ENCODE measurements at regions not wholly inside any gene's neighbourhood (a gene's known extent, or its start where the extent isn't known, plus 50 kb on each side); places are given as distances from the start of the nearest gene placed in this dataset.

DNA sequence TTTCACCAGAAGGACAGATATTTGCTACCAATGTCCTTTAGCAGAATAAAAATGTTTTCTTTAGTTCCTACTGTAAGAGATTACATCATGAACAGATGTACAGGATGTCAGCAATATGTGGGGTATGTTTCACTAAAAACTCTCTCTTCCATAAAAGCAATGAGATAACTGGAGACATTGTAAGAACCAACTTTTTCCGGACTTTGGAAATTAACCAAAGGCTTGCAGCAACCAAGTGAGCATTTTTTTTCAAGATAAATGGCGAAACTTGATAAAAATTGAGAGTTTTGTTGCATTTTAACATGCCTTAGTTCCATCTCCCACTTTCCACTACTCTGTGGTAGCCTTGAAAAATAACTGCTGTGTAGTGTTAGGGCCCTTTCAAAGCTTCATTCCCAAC, 429.8 kb upstream of the CDH2 start:
- no peaks in the 10 kb centered on the region for H3K9me3 ChIP-seq (ENCODE audit: insufficient read depth, low read depth, low read length)
- no peak overlapping the region for H2BK5ac ChIP-seq (ENCODE audit: low read depth, low read length, poor library complexity)

DNA sequence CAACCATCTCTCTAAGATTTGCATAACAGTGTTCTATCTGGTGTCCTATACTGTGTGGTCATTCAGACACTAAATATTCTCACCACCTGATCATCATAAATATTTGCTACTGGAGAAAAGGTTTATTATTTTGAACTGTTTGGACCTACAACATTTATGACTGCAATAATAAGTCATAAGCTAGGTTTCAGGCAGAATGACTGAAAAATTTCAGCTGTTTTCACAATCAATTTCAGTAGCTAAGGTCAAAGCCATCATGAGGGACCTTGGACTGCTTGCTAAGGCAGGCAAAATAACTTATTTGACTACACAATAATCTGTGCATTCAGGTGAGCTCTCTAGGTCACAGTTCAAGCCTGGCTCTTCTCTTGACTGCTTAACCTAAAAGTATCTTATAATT, 425.5 kb upstream of the CDH2 start:
- no peak for DNase-seq
- no peak overlapping the region for H2BK120ac ChIP-seq (ENCODE audit: insufficient read depth, low read length, poor library complexity)
- H2AFZ ChIP-seq (ENCODE audit: insufficient read depth, low read length, poor library complexity) = no peak overlapping the region
- no peaks in the 10 kb centered on the region for H3K79me1 ChIP-seq (ENCODE audit: low read length)
- no peak overlapping the region for H3K27ac ChIP-seq (ENCODE audit: low read depth, low read length)
- no peaks in the 10 kb centered on the region for H3K9me3 ChIP-seq (ENCODE audit: insufficient read depth, low read depth, low read length)
- H3K9ac ChIP-seq (ENCODE audit: low read length) = no peak overlapping the region
- no peak overlapping the region for H4K8ac ChIP-seq (ENCODE audit: low read depth, low read length)
- no peaks in the 10 kb centered on the region for H3K79me2 ChIP-seq (ENCODE audit: control insufficient read depth, insufficient read depth, low read length, poor library complexity)
- no peak overlapping the region for H2AK5ac ChIP-seq (ENCODE audit: low read length)
- no peak overlapping the region for H3K23ac ChIP-seq (ENCODE audit: low read length)
- H3K4ac ChIP-seq (ENCODE audit: low read depth, low read length) = no peak overlapping the region
- H3K4me2 ChIP-seq (ENCODE audit: low read length) = no peak overlapping the region
- no peaks in the 10 kb centered on the region for H3K4me1 ChIP-seq (ENCODE audit: control insufficient read depth in 1 of 2, insufficient read depth in 2 of 2, low read length in 2 of 2)
- no peak overlapping the region for H3K14ac ChIP-seq (ENCODE audit: low read length)
- no peaks in the 10 kb centered on the region for H3K27me3 ChIP-seq (ENCODE audit: insufficient read depth, low read length)
- no peak overlapping the region for H2BK12ac ChIP-seq (ENCODE audit: low read length)
- no peak overlapping the region for H3K18ac ChIP-seq (ENCODE audit: low read length)
- no peaks in the 10 kb centered on the region for H3K36me3 ChIP-seq (ENCODE audit: control insufficient read depth in 1 of 2, insufficient read depth in 2 of 2, low read length in 2 of 2)
- no peak overlapping the region for H4K12ac ChIP-seq (ENCODE audit: low read depth, low read length)
- no peak overlapping the region for H2BK5ac ChIP-seq (ENCODE audit: low read depth, low read length, poor library complexity)
- no peak overlapping the region for H4K91ac ChIP-seq (ENCODE audit: low read depth, low read length)
- no peak overlapping the region for H3K4me3 ChIP-seq (ENCODE audit: low read depth, low read length)

More for the DNA sequence above, 429.8 kb upstream of the CDH2 start:
- no peaks in the 10 kb centered on the region for H3K27me3 ChIP-seq (ENCODE audit: insufficient read depth, low read length)
- H3K79me2 ChIP-seq (ENCODE audit: control insufficient read depth, insufficient read depth, low read length, poor library complexity) = no peaks in the 10 kb centered on the region
- H2BK120ac ChIP-seq (ENCODE audit: insufficient read depth, low read length, poor library complexity) = no peak overlapping the region
- no peak overlapping the region for H3K27ac ChIP-seq (ENCODE audit: low read depth, low read length)
- H3K4me2 ChIP-seq (ENCODE audit: low read length) = no peak overlapping the region
- H3K4me3 ChIP-seq (ENCODE audit: low read depth, low read length) = no peak overlapping the region
- H3K4ac ChIP-seq (ENCODE audit: low read depth, low read length) = no peak overlapping the region
- H2BK12ac ChIP-seq (ENCODE audit: low read length) = no peak overlapping the region
- H4K8ac ChIP-seq (ENCODE audit: low read depth, low read length) = no peak overlapping the region
- no peak overlapping the region for H3K18ac ChIP-seq (ENCODE audit: low read length)
- no peak overlapping the region for H3K14ac ChIP-seq (ENCODE audit: low read length)
- no peak overlapping the region for H4K91ac ChIP-seq (ENCODE audit: low read depth, low read length)
- H2AK5ac ChIP-seq (ENCODE audit: low read length) = no peak overlapping the region
- no peak for DNase-seq
- no peak overlapping the region for H2AFZ ChIP-seq (ENCODE audit: insufficient read depth, low read length, poor library complexity)
- no peaks in the 10 kb centered on the region for H3K36me3 ChIP-seq (ENCODE audit: control insufficient read depth in 1 of 2, insufficient read depth in 2 of 2, low read length in 2 of 2)
- H4K12ac ChIP-seq (ENCODE audit: low read depth, low read length) = no peak overlapping the region
- WGBS (ENCODE audit: extremely low coverage, insufficient coverage, insufficient read length) = no CpG with 5 or more reads among the region's 2 CpGs
- H3K79me1 ChIP-seq (ENCODE audit: low read length) = no peaks in the 10 kb centered on the region
- no peaks in the 10 kb centered on the region for H3K4me1 ChIP-seq (ENCODE audit: control insufficient read depth in 1 of 2, insufficient read depth in 2 of 2, low read length in 2 of 2)
- H3K9ac ChIP-seq (ENCODE audit: low read length) = no peak overlapping the region
- H3K23ac ChIP-seq (ENCODE audit: low read length) = no peak overlapping the region

DNA sequence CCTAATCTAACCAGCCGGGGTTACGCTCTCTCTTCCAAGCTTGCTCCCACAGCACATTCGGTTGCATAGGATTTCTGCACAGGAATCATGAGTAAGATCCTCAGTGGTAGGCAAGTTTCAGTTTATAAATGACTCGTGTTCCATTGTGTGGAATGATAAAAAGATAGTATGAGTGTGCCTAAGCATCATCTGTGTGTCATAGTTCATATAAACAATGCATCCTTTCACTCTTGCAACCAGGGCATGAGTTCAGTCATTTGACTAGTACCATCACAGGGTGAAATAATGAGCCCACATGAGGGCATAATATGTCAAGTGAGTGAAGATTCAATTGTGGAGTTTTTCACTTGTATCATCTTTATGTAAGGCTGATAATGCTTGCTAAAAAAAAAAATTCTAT, 417.1 kb upstream of the CDH2 start:
- Histone ChIP-seq H2BK5ac (ENCODE audit: low read depth, low read length, poor library complexity) (no peak overlapping the region), H3K9ac (ENCODE audit: low read length) (no peak overlapping the region), H2AFZ (ENCODE audit: insufficient read depth, low read length, poor library complexity) (no peak overlapping the region), H3K4ac (ENCODE audit: low read depth, low read length) (no peak overlapping the region), H2BK120ac (ENCODE audit: insufficient read depth, low read length, poor library complexity) (no peak overlapping the region), H3K18ac (ENCODE audit: low read length) (no peak overlapping the region), H3K27ac (ENCODE audit: low read depth, low read length) (no peak overlapping the region), H4K91ac (ENCODE audit: low read depth, low read length) (no peak overlapping the region), H2AK5ac (ENCODE audit: low read length) (no peak overlapping the region), H3K4me3 (ENCODE audit: low read depth, low read length) (no peak overlapping the region), H3K14ac (ENCODE audit: low read length) (no peak overlapping the region), H3K79me1 (ENCODE audit: low read length) (no peaks in the 10 kb centered on the region), H3K23ac (ENCODE audit: low read length) (no peak overlapping the region), H4K12ac (ENCODE audit: low read depth, low read length) (no peak overlapping the region), H4K8ac (ENCODE audit: low read depth, low read length) (no peak overlapping the region), H3K27me3 (ENCODE audit: insufficient read depth, low read length) (no peaks in the 10 kb centered on the region), H3K36me3 (ENCODE audit: control insufficient read depth in 1 of 2, insufficient read depth in 2 of 2, low read length in 2 of 2) (no peaks in the 10 kb centered on the region), H2BK12ac (ENCODE audit: low read length) (no peak overlapping the region), H3K9me3 (ENCODE audit: insufficient read depth, low read depth, low read length) (no peaks in the 10 kb centered on the region), H3K4me1 (ENCODE audit: control insufficient read depth in 1 of 2, insufficient read depth in 2 of 2, low read length in 2 of 2) (no peaks in the 10 kb centered on the region), H3K4me2 (ENCODE audit: low read length) (no peak overlapping the region), H3K79me2 (ENCODE audit: control insufficient read depth, insufficient read depth, low read length, poor library complexity) (no peaks in the 10 kb centered on the region)
- DNase-seq = no peak
- WGBS (ENCODE audit: extremely low coverage, insufficient coverage, insufficient read length) = no CpG with 5 or more reads among the region's 4 CpGs

DNA sequence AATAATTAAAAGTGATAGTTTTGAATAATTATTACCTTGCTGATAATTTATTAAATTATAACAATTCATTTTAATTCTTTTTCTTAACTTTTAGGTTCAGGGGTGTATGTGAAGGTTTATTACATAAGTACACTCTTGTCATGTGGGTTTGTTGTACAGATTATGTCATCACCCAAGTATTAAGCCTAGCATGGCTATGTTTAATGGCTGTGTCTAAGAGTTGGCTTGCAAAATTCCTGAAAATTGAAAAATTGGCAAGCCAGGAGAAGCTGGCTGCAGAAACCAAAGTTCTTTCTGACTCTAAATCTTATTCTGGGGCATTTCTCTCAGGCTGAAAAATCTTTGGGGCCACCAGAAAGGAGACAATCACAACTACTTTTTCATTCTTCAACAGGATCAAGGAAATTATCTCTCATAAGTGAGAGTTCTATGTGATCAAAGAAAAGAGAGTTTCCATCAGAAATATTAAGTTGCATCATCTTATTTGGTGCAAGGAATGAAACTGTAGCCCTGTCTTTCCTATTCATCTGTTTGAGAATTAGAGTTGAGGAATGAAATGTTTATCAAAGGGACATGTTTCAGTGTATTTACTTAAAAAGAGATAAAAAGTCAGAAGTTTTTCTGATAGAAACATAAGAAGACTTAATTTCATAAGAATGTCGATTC, 412.1 kb upstream of the CDH2 start:
- H3K23ac ChIP-seq (ENCODE audit: low read length) = no peak overlapping the region
- no peaks in the 10 kb centered on the region for H3K27me3 ChIP-seq (ENCODE audit: insufficient read depth, low read length)
- no peak overlapping the region for H3K9ac ChIP-seq (ENCODE audit: low read length)
- no peaks in the 10 kb centered on the region for H3K79me1 ChIP-seq (ENCODE audit: low read length)
- no CpG with 5 or more reads among the region's 1 CpG for WGBS (ENCODE audit: extremely low coverage, insufficient coverage, insufficient read length)
- H3K4me3 ChIP-seq (ENCODE audit: low read depth, low read length) = no peak overlapping the region
- H4K12ac ChIP-seq (ENCODE audit: low read depth, low read length) = no peak overlapping the region
- no peak overlapping the region for H3K27ac ChIP-seq (ENCODE audit: low read depth, low read length)
- no peak overlapping the region for H3K18ac ChIP-seq (ENCODE audit: low read length)
- H3K4me2 ChIP-seq (ENCODE audit: low read length) = no peak overlapping the region
- H4K8ac ChIP-seq (ENCODE audit: low read depth, low read length) = no peak overlapping the region
- H2AFZ ChIP-seq (ENCODE audit: insufficient read depth, low read length, poor library complexity) = no peak overlapping the region
- no peak overlapping the region for H2BK5ac ChIP-seq (ENCODE audit: low read depth, low read length, poor library complexity)
- H3K79me2 ChIP-seq (ENCODE audit: control insufficient read depth, insufficient read depth, low read length, poor library complexity) = no peaks in the 10 kb centered on the region
- H3K36me3 ChIP-seq (ENCODE audit: control insufficient read depth in 1 of 2, insufficient read depth in 2 of 2, low read length in 2 of 2) = no peaks in the 10 kb centered on the region
- no peak overlapping the region for H3K14ac ChIP-seq (ENCODE audit: low read length)
- no peak overlapping the region for H2BK120ac ChIP-seq (ENCODE audit: insufficient read depth, low read length, poor library complexity)
- H4K91ac ChIP-seq (ENCODE audit: low read depth, low read length) = no peak overlapping the region
- peaks cover 0 to 3% of the 10 kb centered on the region in 2 experiments for H3K4me1 ChIP-seq (ENCODE audit: control insufficient read depth in 1 of 2, insufficient read depth in 2 of 2, low read length in 2 of 2)
- H3K4ac ChIP-seq (ENCODE audit: low read depth, low read length) = no peak overlapping the region
- H2BK12ac ChIP-seq (ENCODE audit: low read length) = no peak overlapping the region
- no peak overlapping the region for H2AK5ac ChIP-seq (ENCODE audit: low read length)
- no peak for DNase-seq
- no peaks in the 10 kb centered on the region for H3K9me3 ChIP-seq (ENCODE audit: insufficient read depth, low read depth, low read length)
